ENCODE measurements at regions not wholly inside any gene's neighbourhood (a gene's known extent, or its start where the extent isn't known, plus 50 kb on each side); places are given as distances from the start of the nearest gene placed in this dataset.

DNA sequence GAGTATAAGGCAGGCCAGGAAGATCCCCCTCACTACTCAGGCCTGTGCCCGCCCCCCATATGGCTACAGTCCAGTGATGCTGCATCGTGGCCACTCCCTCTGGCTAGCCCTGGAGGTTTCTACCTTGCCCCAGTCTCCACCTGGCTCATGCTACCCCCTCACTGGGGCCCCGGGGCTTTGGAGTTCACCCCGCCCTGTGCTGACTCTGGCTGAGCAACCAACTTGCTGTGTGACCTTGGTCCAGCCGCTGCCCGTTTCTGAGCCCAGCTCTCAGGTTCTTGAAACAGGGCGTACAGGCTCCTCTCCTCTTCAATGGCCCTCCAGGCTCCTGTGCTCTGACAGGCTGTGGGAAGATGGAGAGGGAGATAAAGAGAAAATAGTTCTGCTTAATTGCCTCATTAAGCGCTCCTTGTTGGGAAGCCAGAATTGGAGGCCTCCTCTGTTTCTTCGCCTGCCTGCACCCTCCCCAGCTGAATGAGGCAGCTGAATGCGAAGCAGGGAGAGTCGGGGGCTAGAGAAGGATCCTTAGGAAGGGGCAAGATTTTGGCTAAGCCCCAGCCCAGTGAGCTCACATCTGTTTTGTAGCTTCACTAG lies 138.2 kb upstream of the NCOR2 start:
- DNase-seq, result no peak
- Histone ChIP-seq H2AK9ac (replicated peaks; ENCODE audit: low read depth, low read length, poor library complexity) (peak overlapping the region; percentile 61), H3K9me3 (ENCODE audit: control insufficient read depth, insufficient read depth, low read length) (peaks cover 5% of the 10 kb centered on the region), H3K27ac (ENCODE audit: insufficient read depth, low read length) (no peak overlapping the region), H3K4ac (ENCODE audit: low read depth, low read length) (no peak overlapping the region; the same call in 1 of the 2 replicates), H3K9me1 (ENCODE audit: insufficient read depth, low read length) (no peaks in the 10 kb centered on the region), H4K8ac (ENCODE audit: low read depth in 2 of 2, low read length in 2 of 2) (no peak overlapping the region), H2AFZ (replicated peaks; ENCODE audit: low read length, poor library complexity) (no peak overlapping the region), H3K56ac (ENCODE audit: extremely low read depth, insufficient read depth, low read length) (no peak overlapping the region), H3K23ac (ENCODE audit: low read depth, low read length) (no peak overlapping the region), H3K9ac (ENCODE audit: low read depth, low read length) (no peak overlapping the region), H3K4me3 (ENCODE audit: insufficient read depth, low read depth, low read length) (no peak overlapping the region), H3K14ac (replicated peaks; ENCODE audit: low read depth, low read length) (no peak overlapping the region), H3K4me1 (ENCODE audit: control insufficient read depth, insufficient read depth, low read length) (peaks cover 14% of the 10 kb centered on the region), H2BK20ac (ENCODE audit: low read depth, low read length) (no peak overlapping the region), H4K91ac (ENCODE audit: insufficient read depth, low read depth, low read length) (no peak overlapping the region), H3K18ac (ENCODE audit: low read depth, low read length) (no peak overlapping the region), H3K79me1 (ENCODE audit: low read depth in 1 of 2, low read length in 2 of 2) (no peaks in the 10 kb centered on the region), H3K36me3 (ENCODE audit: control insufficient read depth, insufficient read depth, low read length) (no peaks in the 10 kb centered on the region), H3K4me2 (ENCODE audit: low read depth, low read length) (no peak overlapping the region), H2BK5ac (ENCODE audit: low read depth, low read length, poor library complexity, severe bottlenecking) (no peak overlapping the region), H2AK5ac (ENCODE audit: low read depth, low read length) (0 out of 2 replicates have a peak overlapping the region, but pooled peaks have one; percentile 21), H3K27me3 (ENCODE audit: control insufficient read depth, insufficient read depth, low read length) (no peaks in the 10 kb centered on the region; the same call in 1 of the 2 replicates), H2BK120ac (ENCODE audit: low read depth, low read length) (no peak overlapping the region), H4K20me1 (ENCODE audit: insufficient read depth, low read length) (no peaks in the 10 kb centered on the region), H2BK15ac (ENCODE audit: low read depth, low read length) (no peak overlapping the region), H4K5ac (ENCODE audit: low read depth, low read length) (no peak overlapping the region)
- no peak for ATAC-seq (ENCODE audit: low read depth)
- no peak for TF ChIP-seq MAFK (IDR thresholded peaks at IDR 0.05; ENCODE audit: low read depth, low read length)
- TF ChIP-seq MAZ (IDR thresholded peaks at IDR 0.05; ENCODE audit: borderline replicate concordance, low read depth, low read length), result no peak
- no peak for TF ChIP-seq BHLHE40 (IDR thresholded peaks at IDR 0.05; ENCODE audit: low read depth, low read length)
- no peak for TF ChIP-seq FOS (IDR thresholded peaks at IDR 0.05; ENCODE audit: low read depth, low read length)
- TF ChIP-seq CHD1 (IDR thresholded peaks at IDR 0.05; ENCODE audit: low read depth, low read length), result no peak
- no peak for TF ChIP-seq RAD21 (IDR thresholded peaks at IDR 0.05; ENCODE audit: low read length)
- no peak for TF ChIP-seq POLR2A (IDR thresholded peaks at IDR 0.05; ENCODE audit: low read depth, low read length)
- no peak for TF ChIP-seq NFE2L2 (IDR thresholded peaks at IDR 0.05; ENCODE audit: low read depth, low read length)
- in situ Hi-C loops (cut with MboI; ENCODE audit: low sequenced_read_pairs) (no loop called here), intact Hi-C loops (cut with micrococcal nuclease) (no loop called here), dilution Hi-C loops (cut with HindIII; ENCODE audit: low sequenced_read_pairs, unreplicated experiment) (no loop called here)
- POLR2A ChIA-PET (ENCODE audit: unreplicated experiment), result no interaction called here
- BruUV-seq (replicated peaks), result no TSS peak
- WGBS, 2 experiments (ENCODE audit: extremely low coverage in 2 of 2, insufficient read length in 1 of 2), result 76% methylated on average over 3 of the region's 11 CpGs; no CpG with 5 or more reads in 1 of the 2 experiments
- CTCF ChIA-PET, result no interaction called here

Data from IMR-90 (cell line).